CD4-positive, alpha-beta memory T cell (primary cell): ENCODE measurements at regions not wholly inside any gene's neighbourhood (a gene's known extent, or its start where the extent isn't known, plus 50 kb on each side); places are given as distances from the start of the nearest gene placed in this dataset.

Source experiments
- CTCF ChIA-PET: fragments of 350-600 bp; sonication (Branson Sonifier 250); formaldehyde crosslinking; loops from one replicate; lab custom pipeline; 2021; ENCODE audit warnings: inconsistent platforms; ENCODE audit not compliant: partially characterized antibody; lab: Charles Lee
- POLR2A ChIA-PET: fragments of 350-600 bp; sonication (Branson Sonifier 250); formaldehyde crosslinking; loops from one replicate; lab custom pipeline; 2021; ENCODE audit not compliant: partially characterized antibody; lab: Charles Lee
- DNase-seq, 5 donors: peaks; one replicate each; pipeline versions ENCODE4 v3.0.0 to v3.0.0-alpha.2; 2020 to 2022; ENCODE audit warnings: mixed read lengths in 1 of 5
- H3K27ac ChIP-seq: one replicate; pipeline ENCODE4 v1.7.0; 2013; ENCODE audit warnings: low read depth, low read length
- H3K27me3 ChIP-seq: 2 replicates; pipeline ENCODE4 v1.7.0; 2013; ENCODE audit warnings: mild to moderate bottlenecking, low read length, moderate library complexity; ENCODE audit not compliant: insufficient read depth
- H3K36me3 ChIP-seq: 2 replicates; pipeline ENCODE4 v1.7.0; 2013; ENCODE audit warnings: mild to moderate bottlenecking, low read length, moderate library complexity; ENCODE audit not compliant: insufficient read depth
- H3K4me1 ChIP-seq: 2 replicates; pipeline ENCODE4 v1.7.0; 2013; ENCODE audit warnings: mild to moderate bottlenecking, low read length, moderate library complexity; ENCODE audit not compliant: insufficient read depth
- H3K4me3 ChIP-seq, 2 donors: one replicate each; pipeline ENCODE4 v1.7.0; 2013; ENCODE audit warnings: low read length in 2 of 2, mild to moderate bottlenecking in 1 of 2
- H3K9me3 ChIP-seq, 2 donors: one replicate each; pipeline ENCODE4 v1.7.0; 2013; ENCODE audit warnings: low read length in 2 of 2, control low read depth in 1 of 2; ENCODE audit not compliant: control insufficient read depth in 1 of 2
- H3K27ac Mint-ChIP-seq, 7 donors: one replicate each; pipeline ENCODE4 v1.8.0; 2020 to 2021; ENCODE audit warnings: mixed read lengths in 7 of 7, mild to moderate bottlenecking in 6 of 7, inconsistent platforms in 3 of 7, moderate library complexity in 3 of 7
- H3K27me3 Mint-ChIP-seq, 2 donors: one replicate each; pipeline ENCODE4 v1.8.0; 2020 to 2021; ENCODE audit warnings: mixed read lengths in 2 of 2
- H3K36me3 Mint-ChIP-seq, 2 donors: one replicate each; pipeline ENCODE4 v1.8.0; 2020 to 2021; ENCODE audit warnings: mixed read lengths in 2 of 2, inconsistent platforms in 1 of 2, mild to moderate bottlenecking in 1 of 2
- H3K4me1 Mint-ChIP-seq, 4 donors: one replicate each; pipeline ENCODE4 v1.8.0; 2020 to 2021; ENCODE audit warnings: mixed read lengths in 4 of 4, mild to moderate bottlenecking in 1 of 4
- H3K4me3 Mint-ChIP-seq, 8 donors: one replicate each; pipeline ENCODE4 v1.8.0; 2020 to 2021; ENCODE audit warnings: mixed read lengths in 8 of 8, mild to moderate bottlenecking in 7 of 8, moderate library complexity in 6 of 8, inconsistent platforms in 3 of 8
- H3K9me3 Mint-ChIP-seq, 8 donors: one replicate each; pipeline ENCODE4 v1.8.0; 2020 to 2021; ENCODE audit warnings: mixed read lengths in 8 of 8, mild to moderate bottlenecking in 5 of 8, inconsistent platforms in 3 of 8, moderate library complexity in 1 of 8
- intact Hi-C: fragments of 100-400 bp; cut with micrococcal nuclease; formaldehyde crosslinking; loops from one replicate; pipeline ENCODE4 v1.15.1; 2023

DNA sequence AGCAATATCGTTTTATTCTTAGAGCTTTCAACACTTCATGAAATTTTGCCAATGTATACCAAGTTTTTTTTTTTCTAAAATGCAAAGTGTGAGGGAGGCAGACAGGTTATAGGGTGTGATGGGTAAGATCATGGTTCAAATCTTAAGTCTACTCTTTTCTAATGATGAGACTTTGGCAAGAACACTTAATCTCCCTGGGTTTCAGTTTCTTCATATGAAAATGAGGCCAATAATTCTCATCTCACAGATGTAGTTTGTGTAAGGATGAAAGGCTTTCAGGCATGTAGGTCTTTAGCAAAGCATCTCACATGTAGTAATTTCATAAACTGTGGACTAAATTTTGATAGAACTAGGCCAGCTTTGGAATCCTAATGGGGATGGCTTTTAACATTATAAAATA is 457.1 kb downstream of the QKI start:
- H3K27me3 ChIP-seq, result no peaks in the 10 kb centered on the region
- H3K4me1 ChIP-seq, result no peaks in the 10 kb centered on the region
- ChIA-PET CTCF (no interaction called here), POLR2A (no interaction called here)
- Mint-ChIP-seq H3K36me3 (no peaks in the 10 kb centered on the region), H3K9me3 (peaks cover 0 to 4% (median 0%) of the 10 kb centered on the region in 8 donors), H3K4me1 (no peaks in the 10 kb centered on the region), H3K27me3 (peaks cover 8 to 13% of the 10 kb centered on the region in 2 donors), H3K27ac (no peak overlapping the region), H3K4me3 (no peak overlapping the region)
- no peak for DNase-seq
- no peaks in the 10 kb centered on the region for H3K36me3 ChIP-seq
- H3K4me3 ChIP-seq, result no peak overlapping the region
- H3K27ac ChIP-seq, result no peak overlapping the region
- intact Hi-C loops, result no loop called here
- H3K9me3 ChIP-seq, result no peaks in the 10 kb centered on the region

GRCh38 chr6:163867518-163868292 is 453.2 kb downstream of the QKI start:
- H3K36me3 ChIP-seq, result no peaks in the 10 kb centered on the region
- no peaks in the 10 kb centered on the region for H3K36me3 Mint-ChIP-seq
- intact Hi-C loops, result no loop called here
- no peaks in the 10 kb centered on the region for H3K9me3 ChIP-seq
- no peak overlapping the region for H3K4me3 ChIP-seq
- POLR2A ChIA-PET, result no interaction called here
- H3K9me3 Mint-ChIP-seq, result no peaks in the 10 kb centered on the region
- H3K27ac Mint-ChIP-seq, result no peak overlapping the region
- no peak for DNase-seq
- no peak overlapping the region for H3K4me3 Mint-ChIP-seq
- peaks cover 5 to 9% of the 10 kb centered on the region in 2 donors for H3K27me3 Mint-ChIP-seq
- H3K4me1 Mint-ChIP-seq, result no peaks in the 10 kb centered on the region
- no peak overlapping the region for H3K27ac ChIP-seq
- H3K27me3 ChIP-seq, result no peaks in the 10 kb centered on the region
- no peaks in the 10 kb centered on the region for H3K4me1 ChIP-seq
- CTCF ChIA-PET, result interaction anchor here (0.6 kb wide), 2 partner anchors 35 to 1769 kb away, joined by 3 read pairs; no protein-coding TSS in a partner anchor

GRCh38 chr6:163866192-163866591 is 451.7 kb downstream of the QKI start:
- H3K36me3 ChIP-seq, result no peaks in the 10 kb centered on the region
- no peak overlapping the region for H3K27ac Mint-ChIP-seq
- intact Hi-C loops, result no loop called here
- CTCF ChIA-PET, result no interaction called here
- peaks cover 0 to 2% (median 0%) of the 10 kb centered on the region in 4 donors for H3K4me1 Mint-ChIP-seq
- no peak for DNase-seq
- POLR2A ChIA-PET, result no interaction called here
- no peak overlapping the region for H3K4me3 Mint-ChIP-seq
- H3K27me3 Mint-ChIP-seq, result peaks cover 7 to 11% of the 10 kb centered on the region in 2 donors
- H3K9me3 ChIP-seq, result no peaks in the 10 kb centered on the region
- no peak overlapping the region for H3K27ac ChIP-seq
- no peaks in the 10 kb centered on the region for H3K27me3 ChIP-seq
- no peaks in the 10 kb centered on the region for H3K36me3 Mint-ChIP-seq
- H3K4me3 ChIP-seq, result no peak overlapping the region
- no peaks in the 10 kb centered on the region for H3K9me3 Mint-ChIP-seq
- H3K4me1 ChIP-seq, result no peaks in the 10 kb centered on the region

GRCh38 chr6:163863565-163863964 is 449.0 kb downstream of the QKI start:
- POLR2A ChIA-PET, result no interaction called here
- intact Hi-C loops, result no loop called here
- no peak for DNase-seq
- Histone ChIP-seq H3K9me3 (no peaks in the 10 kb centered on the region), H3K4me3 (no peak overlapping the region), H3K27ac (no peak overlapping the region), H3K27me3 (no peaks in the 10 kb centered on the region), H3K36me3 (no peaks in the 10 kb centered on the region), H3K4me1 (no peaks in the 10 kb centered on the region)
- Mint-ChIP-seq H3K27ac (no peak overlapping the region), H3K36me3 (no peaks in the 10 kb centered on the region), H3K4me3 (no peak overlapping the region), H3K27me3 (peaks cover 8 to 21% of the 10 kb centered on the region in 2 donors), H3K9me3 (no peaks in the 10 kb centered on the region), H3K4me1 (peaks cover 0 to 8% (median 6%) of the 10 kb centered on the region in 4 donors)
- CTCF ChIA-PET, result no interaction called here

GRCh38 chr6:163862701-163863100 is 448.2 kb downstream of the QKI start:
- intact Hi-C loops, result no loop called here
- Histone ChIP-seq H3K36me3 (no peaks in the 10 kb centered on the region), H3K9me3 (no peaks in the 10 kb centered on the region), H3K4me1 (no peaks in the 10 kb centered on the region), H3K4me3 (no peak overlapping the region), H3K27ac (no peak overlapping the region), H3K27me3 (no peaks in the 10 kb centered on the region)
- POLR2A ChIA-PET, result no interaction called here
- H3K4me3 Mint-ChIP-seq, result no peak overlapping the region
- CTCF ChIA-PET, result no interaction called here
- H3K4me1 Mint-ChIP-seq, result peaks cover 0 to 8% (median 6%) of the 10 kb centered on the region in 4 donors
- no peaks in the 10 kb centered on the region for H3K36me3 Mint-ChIP-seq
- no peaks in the 10 kb centered on the region for H3K9me3 Mint-ChIP-seq
- peaks cover 8 to 19% of the 10 kb centered on the region in 2 donors for H3K27me3 Mint-ChIP-seq
- no peak for DNase-seq
- no peak overlapping the region for H3K27ac Mint-ChIP-seq

- Mint-ChIP-seq H3K27me3 (peaks cover 7 to 19% of the 10 kb centered on the region in 2 donors), H3K27ac (no peak overlapping the region), H3K4me3 (no peak overlapping the region), H3K9me3 (no peaks in the 10 kb centered on the region), H3K4me1 (peaks cover 0 to 8% (median 6%) of the 10 kb centered on the region in 4 donors), H3K36me3 (no peaks in the 10 kb centered on the region)
- no peaks in the 10 kb centered on the region for H3K4me1 ChIP-seq
- CTCF ChIA-PET, result no interaction called here
- no peaks in the 10 kb centered on the region for H3K27me3 ChIP-seq
- H3K27ac ChIP-seq, result no peak overlapping the region
- POLR2A ChIA-PET, result no interaction called here
- intact Hi-C loops, result no loop called here
- no peaks in the 10 kb centered on the region for H3K36me3 ChIP-seq
- no peaks in the 10 kb centered on the region for H3K9me3 ChIP-seq
- no peak for DNase-seq
- no peak overlapping the region for H3K4me3 ChIP-seq
Measured at GRCh38 chr6:163861627-163862026, 447.1 kb downstream of the QKI start.

DNA sequence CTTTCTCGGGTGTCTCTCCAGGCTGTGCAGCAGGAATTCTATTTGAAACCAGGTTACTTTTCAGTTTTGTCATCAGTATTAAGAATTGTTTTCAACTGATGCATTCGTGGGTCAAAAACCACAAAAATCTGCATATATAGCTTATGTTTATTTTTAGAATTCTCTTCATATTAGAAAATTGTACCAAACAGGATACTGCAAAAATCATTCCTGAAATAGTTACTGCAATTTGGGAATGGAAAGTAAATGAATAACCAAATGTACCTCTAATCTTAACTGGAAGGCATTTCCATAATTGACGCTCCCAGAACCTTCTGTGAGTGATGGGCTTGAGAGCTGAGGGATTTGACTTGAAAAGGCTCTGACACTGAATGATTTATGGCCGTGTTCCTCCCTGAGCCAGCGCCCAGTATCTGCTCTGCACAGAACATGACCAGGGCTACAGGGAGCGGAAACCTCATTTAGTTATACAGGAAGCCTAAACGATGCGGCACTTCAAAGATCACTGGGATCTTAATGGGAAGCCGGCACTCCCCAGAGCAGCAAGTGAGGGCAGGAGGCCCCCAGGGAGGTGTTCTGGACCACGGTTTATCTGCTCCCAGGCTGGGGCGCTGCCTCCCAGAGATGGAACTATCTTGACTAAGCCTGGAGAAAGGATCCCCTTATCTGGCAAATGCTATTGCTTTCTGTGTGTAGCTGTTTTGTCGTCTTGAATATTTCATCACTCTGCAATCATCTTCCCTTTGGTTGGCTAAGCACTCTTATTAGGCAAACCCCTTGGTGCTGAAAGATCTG is 446.0 kb downstream of the QKI start:
- no peaks in the 10 kb centered on the region for H3K36me3 Mint-ChIP-seq
- DNase-seq, result no peak
- intact Hi-C loops, result no loop called here
- peaks cover 5 to 19% of the 10 kb centered on the region in 2 donors for H3K27me3 Mint-ChIP-seq
- ChIA-PET POLR2A (no interaction called here), CTCF (no interaction called here)
- Histone ChIP-seq H3K27ac (no peak overlapping the region), H3K27me3 (no peaks in the 10 kb centered on the region), H3K4me3 (no peak overlapping the region), H3K4me1 (no peaks in the 10 kb centered on the region), H3K9me3 (no peaks in the 10 kb centered on the region), H3K36me3 (no peaks in the 10 kb centered on the region)
- H3K4me3 Mint-ChIP-seq, result peak overlapping the region in 1 of 8 donors; percentile 24
- H3K9me3 Mint-ChIP-seq, result no peaks in the 10 kb centered on the region
- H3K27ac Mint-ChIP-seq, result no peak overlapping the region
- peaks cover 0 to 8% (median 6%) of the 10 kb centered on the region in 4 donors for H3K4me1 Mint-ChIP-seq
